ENCODE measurements at regions not wholly inside any gene's neighbourhood (a gene's known extent, or its start where the extent isn't known, plus 50 kb on each side); places are given as distances from the start of the nearest gene placed in this dataset.

DNA sequence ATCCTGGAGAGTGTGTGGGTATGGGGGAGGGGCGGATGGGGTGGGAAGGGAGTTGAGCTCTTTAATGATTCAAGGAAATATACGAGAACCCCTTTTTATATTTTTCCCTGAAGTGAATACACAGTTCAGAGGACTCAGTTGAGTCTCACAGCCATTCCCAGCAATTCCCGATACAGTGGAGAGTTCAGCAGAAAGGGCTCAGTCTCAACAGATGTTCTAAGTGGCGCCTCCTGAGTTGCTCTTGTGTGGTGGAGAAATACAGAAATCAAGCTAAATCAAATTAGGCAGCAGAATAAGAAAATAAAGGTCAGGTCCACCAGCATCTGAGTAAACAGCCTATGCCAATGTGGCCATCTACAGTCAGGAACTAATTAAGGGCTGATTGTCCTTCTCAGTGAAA lies 372.1 kb downstream of the NR2F2 start:
- no peak overlapping the region for H3K4me3 ChIP-seq (ENCODE audit: low read length)
- H3K36me3 ChIP-seq (ENCODE audit: insufficient read depth, low read length), result no peaks in the 10 kb centered on the region
- H3K27ac ChIP-seq (ENCODE audit: low read depth, low read length), result peak overlapping the region; percentile 22; the same call in 1 of the 2 replicates
- H3K27me3 ChIP-seq (ENCODE audit: insufficient read depth, low read length), result peaks cover 12% of the 10 kb centered on the region
- no peak overlapping the region for H3K9ac ChIP-seq (ENCODE audit: low read depth, low read length)
- H3K4me1 ChIP-seq (ENCODE audit: insufficient read depth, low read length), result peaks cover 73% of the 10 kb centered on the region
- 66% methylated on average over 3 of the region's 4 CpGs for WGBS
- no peaks in the 10 kb centered on the region for H3K9me3 ChIP-seq (ENCODE audit: insufficient read depth, low read depth, low read length)

DNA sequence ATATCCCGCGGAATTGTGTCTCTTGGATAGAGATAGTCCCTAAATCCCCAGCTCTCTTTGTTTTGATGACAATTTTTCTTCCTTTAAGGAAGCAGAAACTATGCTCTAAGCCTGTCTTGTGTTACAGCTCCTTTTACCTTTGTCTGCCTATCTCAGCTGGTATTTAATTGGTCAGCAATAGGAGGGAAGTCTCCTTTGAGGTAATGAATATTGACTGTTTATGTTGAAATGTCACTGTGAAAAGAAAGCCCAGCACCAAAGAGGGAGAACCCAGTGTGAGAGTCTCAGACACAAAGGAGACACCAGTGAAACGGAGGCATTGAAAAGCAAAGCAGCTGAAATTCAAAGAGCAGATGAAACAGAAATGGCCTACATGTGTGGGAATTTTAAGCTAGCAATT lies 372.6 kb downstream of the NR2F2 start:
- Histone ChIP-seq H3K36me3 (ENCODE audit: insufficient read depth, low read length) (no peaks in the 10 kb centered on the region), H3K4me3 (ENCODE audit: low read length) (no peak overlapping the region), H3K9ac (ENCODE audit: low read depth, low read length) (no peak overlapping the region), H3K4me1 (ENCODE audit: insufficient read depth, low read length) (peaks cover 78% of the 10 kb centered on the region), H3K27ac (ENCODE audit: low read depth, low read length) (peak overlapping the region; percentile 40; the same call in 1 of the 2 replicates), H3K9me3 (ENCODE audit: insufficient read depth, low read depth, low read length) (no peaks in the 10 kb centered on the region), H3K27me3 (ENCODE audit: insufficient read depth, low read length) (peaks cover 12% of the 10 kb centered on the region)
- WGBS, result 15% methylated on average over 3 of the region's 3 CpGs

DNA sequence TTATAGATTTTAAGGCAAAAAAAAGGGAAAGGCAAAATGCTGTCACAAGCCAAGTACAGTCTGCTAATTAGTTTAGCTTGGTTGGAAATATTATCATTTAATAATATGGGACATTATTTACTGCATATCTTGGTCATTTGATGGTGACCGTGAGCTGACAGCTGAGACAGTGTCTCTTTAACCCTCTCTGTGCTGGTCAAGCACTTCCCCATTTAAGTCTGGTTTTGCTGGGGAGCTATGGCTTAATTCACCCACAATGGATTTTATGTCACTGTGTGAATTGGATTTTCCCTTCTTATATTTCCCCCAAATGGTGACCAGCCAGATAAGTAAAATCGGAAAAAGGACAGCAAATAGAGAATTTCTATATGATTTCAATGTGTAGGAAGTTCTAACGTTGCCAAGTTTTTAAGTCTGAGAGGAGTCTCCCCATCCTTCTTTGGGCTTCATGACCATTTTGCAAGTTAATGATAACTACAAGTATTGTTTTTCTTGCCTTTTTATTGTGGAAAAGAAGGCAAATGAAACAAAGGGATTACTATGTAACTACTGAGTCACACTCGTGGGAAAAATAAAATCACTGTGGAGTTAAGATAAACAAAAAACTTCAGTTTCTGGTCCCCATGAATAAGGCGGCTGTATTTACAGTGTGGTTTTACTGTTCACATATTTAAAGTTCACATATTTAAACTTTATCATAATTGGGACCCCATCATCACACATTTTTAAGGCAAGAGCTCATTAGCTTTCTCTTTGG lies 373.5 kb downstream of the NR2F2 start:
- 53% methylated on average over 5 of the region's 5 CpGs for WGBS
- Histone ChIP-seq H3K27me3 (ENCODE audit: insufficient read depth, low read length) (peaks cover 12% of the 10 kb centered on the region), H3K9ac (ENCODE audit: low read depth, low read length) (no peak overlapping the region), H3K27ac (ENCODE audit: low read depth, low read length) (peak overlapping the region; percentile 40; the same call in 1 of the 2 replicates), H3K9me3 (ENCODE audit: insufficient read depth, low read depth, low read length) (no peaks in the 10 kb centered on the region), H3K36me3 (ENCODE audit: insufficient read depth, low read length) (no peaks in the 10 kb centered on the region), H3K4me1 (ENCODE audit: insufficient read depth, low read length) (peaks cover 74% of the 10 kb centered on the region), H3K4me3 (ENCODE audit: low read length) (peak overlapping the region; percentile 9; the same call in 1 of the 2 replicates)

DNA sequence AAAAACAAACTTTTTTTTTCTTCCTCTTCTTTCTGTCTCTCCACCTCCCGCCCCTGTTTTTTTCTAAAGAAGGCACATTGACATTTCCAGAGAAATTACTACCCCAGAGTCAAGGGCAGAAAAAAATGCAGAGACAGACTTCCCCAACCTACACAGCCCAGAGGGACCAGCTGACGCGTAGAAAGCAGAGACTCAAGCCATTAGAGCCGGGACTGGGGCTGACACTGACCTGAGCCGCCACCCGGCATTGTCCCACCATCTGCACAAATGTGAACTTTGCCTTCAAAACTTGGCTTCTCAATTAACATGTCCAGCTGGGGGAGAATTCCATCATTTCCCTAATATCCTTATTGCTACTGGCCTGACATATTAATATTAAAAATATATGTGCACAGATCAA lies 385.6 kb downstream of the NR2F2 start:
- Histone ChIP-seq H3K4me3 (ENCODE audit: low read length) (no peak overlapping the region), H3K27me3 (ENCODE audit: insufficient read depth, low read length) (no peaks in the 10 kb centered on the region), H3K36me3 (ENCODE audit: insufficient read depth, low read length) (no peaks in the 10 kb centered on the region), H3K4me1 (ENCODE audit: insufficient read depth, low read length) (no peaks in the 10 kb centered on the region), H3K27ac (ENCODE audit: low read depth, low read length) (no peak overlapping the region), H3K9me3 (ENCODE audit: insufficient read depth, low read depth, low read length) (no peaks in the 10 kb centered on the region), H3K9ac (ENCODE audit: low read depth, low read length) (no peak overlapping the region)
- WGBS, result 95% methylated on average over 6 of the region's 6 CpGs

DNA sequence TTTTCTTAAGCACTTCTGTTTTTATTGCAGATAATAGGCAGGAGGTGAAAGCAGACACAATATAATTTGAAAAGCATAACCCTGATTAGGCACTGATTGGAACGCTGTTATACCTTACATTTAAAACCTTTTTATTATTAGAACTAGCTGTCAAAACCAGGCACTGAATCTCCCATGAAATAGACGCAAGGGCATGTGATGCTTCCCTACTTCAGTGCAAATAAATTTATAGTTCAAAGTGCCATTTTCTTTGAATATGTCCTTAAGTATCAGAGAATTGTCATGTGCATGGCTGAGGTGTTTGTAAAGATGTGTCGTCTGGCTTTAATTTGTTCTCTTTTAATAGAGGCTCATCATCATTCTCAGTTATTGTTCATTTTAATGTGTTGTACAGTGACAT lies 386.0 kb downstream of the NR2F2 start:
- Histone ChIP-seq H3K4me3 (ENCODE audit: low read length) (no peak overlapping the region), H3K36me3 (ENCODE audit: insufficient read depth, low read length) (no peaks in the 10 kb centered on the region), H3K9ac (ENCODE audit: low read depth, low read length) (no peak overlapping the region), H3K27ac (ENCODE audit: low read depth, low read length) (no peak overlapping the region), H3K27me3 (ENCODE audit: insufficient read depth, low read length) (no peaks in the 10 kb centered on the region), H3K4me1 (ENCODE audit: insufficient read depth, low read length) (no peaks in the 10 kb centered on the region), H3K9me3 (ENCODE audit: insufficient read depth, low read depth, low read length) (no peaks in the 10 kb centered on the region)
- 98% methylated on average over 3 of the region's 3 CpGs for WGBS

DNA sequence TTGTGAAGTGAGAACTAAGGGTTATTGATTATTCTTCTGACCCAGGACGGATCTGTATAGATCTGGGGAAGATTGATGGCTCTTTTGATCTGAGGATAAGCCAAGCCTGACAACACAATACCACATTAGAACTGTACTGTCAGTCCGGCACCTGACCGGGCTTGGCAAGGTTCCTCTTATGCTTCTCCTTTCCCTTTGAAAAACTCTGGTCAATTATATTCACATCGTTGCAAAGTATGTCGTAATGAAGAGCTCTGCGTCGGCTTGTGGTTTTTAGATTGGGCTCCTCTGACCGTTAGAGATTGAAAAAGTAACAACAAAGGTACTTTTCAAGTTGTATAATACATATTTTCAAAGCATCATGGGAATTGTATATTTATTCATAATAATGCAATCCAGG lies 389.8 kb downstream of the NR2F2 start:
- WGBS, result 87% methylated on average over 8 of the region's 8 CpGs
- H3K9me3 ChIP-seq (ENCODE audit: insufficient read depth, low read depth, low read length), result no peaks in the 10 kb centered on the region
- H3K27ac ChIP-seq (ENCODE audit: low read depth, low read length), result no peak overlapping the region
- no peak overlapping the region for H3K9ac ChIP-seq (ENCODE audit: low read depth, low read length)
- no peaks in the 10 kb centered on the region for H3K27me3 ChIP-seq (ENCODE audit: insufficient read depth, low read length)
- no peak overlapping the region for H3K4me3 ChIP-seq (ENCODE audit: low read length)
- no peaks in the 10 kb centered on the region for H3K36me3 ChIP-seq (ENCODE audit: insufficient read depth, low read length)
- H3K4me1 ChIP-seq (ENCODE audit: insufficient read depth, low read length), result no peaks in the 10 kb centered on the region

DNA sequence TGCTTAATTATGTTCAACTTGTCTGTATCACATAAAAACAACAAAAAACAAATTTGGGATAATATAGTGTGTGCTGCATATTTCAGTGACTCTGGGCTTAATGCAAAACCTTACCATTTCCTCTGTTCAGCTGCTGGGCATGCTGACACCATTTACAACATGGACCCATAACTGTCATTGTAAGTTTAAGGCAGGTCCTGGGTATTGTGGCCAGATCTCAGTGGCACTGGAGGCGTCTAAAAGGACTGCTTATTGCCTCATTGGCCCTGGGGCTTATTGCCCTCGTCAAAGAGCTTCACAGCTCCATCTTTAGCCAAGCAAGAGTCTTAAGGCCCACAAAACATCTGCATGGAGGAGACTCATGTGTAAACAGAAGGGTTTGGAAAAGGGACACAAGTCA lies 390.2 kb downstream of the NR2F2 start:
- Histone ChIP-seq H3K4me1 (ENCODE audit: insufficient read depth, low read length) (no peaks in the 10 kb centered on the region), H3K27ac (ENCODE audit: low read depth, low read length) (no peak overlapping the region), H3K27me3 (ENCODE audit: insufficient read depth, low read length) (no peaks in the 10 kb centered on the region), H3K9me3 (ENCODE audit: insufficient read depth, low read depth, low read length) (no peaks in the 10 kb centered on the region), H3K9ac (ENCODE audit: low read depth, low read length) (no peak overlapping the region), H3K36me3 (ENCODE audit: insufficient read depth, low read length) (no peaks in the 10 kb centered on the region), H3K4me3 (ENCODE audit: low read length) (no peak overlapping the region)
- WGBS, result 88% methylated on average over 2 of the region's 2 CpGs

DNA sequence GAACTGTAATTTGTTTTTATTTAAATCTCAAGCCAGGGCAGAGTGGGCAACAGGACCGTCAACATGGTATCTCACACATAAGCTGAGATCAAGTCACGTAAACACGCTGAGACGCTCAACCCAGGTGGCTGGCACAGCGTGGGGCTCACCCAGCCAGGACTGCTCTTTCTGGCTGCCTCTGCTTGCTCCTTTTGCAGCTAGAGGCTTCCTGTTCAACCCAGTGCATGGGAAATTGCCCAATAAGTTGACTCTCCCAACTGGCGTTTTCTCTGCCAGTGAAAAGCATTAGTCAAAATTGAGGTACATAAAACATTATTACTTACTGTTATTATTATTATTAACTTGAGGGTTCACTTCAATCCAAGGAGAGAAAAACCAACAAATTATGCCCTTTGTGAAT lies 398.1 kb downstream of the NR2F2 start:
- Histone ChIP-seq H3K36me3 (ENCODE audit: insufficient read depth, low read length) (no peaks in the 10 kb centered on the region), H3K9me3 (ENCODE audit: insufficient read depth, low read depth, low read length) (no peaks in the 10 kb centered on the region), H3K9ac (ENCODE audit: low read depth, low read length) (no peak overlapping the region), H3K27me3 (ENCODE audit: insufficient read depth, low read length) (no peaks in the 10 kb centered on the region), H3K4me1 (ENCODE audit: insufficient read depth, low read length) (no peaks in the 10 kb centered on the region), H3K27ac (ENCODE audit: low read depth, low read length) (no peak overlapping the region), H3K4me3 (ENCODE audit: low read length) (no peak overlapping the region)
- 90% methylated on average over 5 of the region's 6 CpGs for WGBS

DNA sequence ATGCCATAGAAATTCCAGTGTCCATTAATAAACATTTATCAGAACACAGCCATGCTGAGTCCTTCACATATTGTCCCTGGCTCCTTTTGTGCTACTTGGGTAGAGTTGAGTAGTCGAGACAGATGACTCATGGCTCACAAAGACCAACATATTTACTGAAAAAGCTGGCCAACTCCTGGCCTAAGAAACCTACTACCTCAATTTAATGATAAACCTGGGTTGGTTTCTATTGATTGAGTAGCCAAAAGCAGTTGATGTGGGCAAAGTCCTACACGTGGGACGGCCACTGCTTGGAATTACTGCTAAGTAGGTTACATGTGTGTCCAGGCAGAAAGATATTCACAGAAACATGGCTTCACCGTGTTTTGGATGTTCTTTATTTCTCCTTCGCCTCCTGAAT lies 402.2 kb downstream of the NR2F2 start:
- 98% methylated on average over 5 of the region's 5 CpGs for WGBS
- no peak overlapping the region for H3K27ac ChIP-seq (ENCODE audit: low read depth, low read length)

DNA sequence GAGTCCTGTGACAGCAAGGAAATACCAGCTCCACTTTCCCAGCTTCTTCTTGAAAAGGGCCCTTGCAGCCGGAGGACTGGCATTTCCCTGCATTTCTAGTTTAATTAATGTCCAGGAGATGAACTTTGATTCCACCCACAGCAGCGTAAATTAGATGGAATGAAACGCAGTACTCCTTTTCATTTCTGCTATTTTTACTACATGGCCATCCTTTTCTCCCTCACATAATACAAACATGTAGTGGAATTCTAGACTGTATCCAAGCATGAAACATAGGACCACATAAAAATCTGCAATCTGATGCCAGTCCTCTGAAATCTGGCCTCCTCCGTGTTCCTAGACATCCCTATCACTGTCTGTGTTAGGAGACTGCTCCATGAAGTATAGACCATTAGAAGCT lies 403.2 kb downstream of the NR2F2 start:
- no peak overlapping the region for H3K4me3 ChIP-seq (ENCODE audit: low read length)
- WGBS, result over 99% methylated on average over 4 of the region's 4 CpGs
- no peaks in the 10 kb centered on the region for H3K36me3 ChIP-seq (ENCODE audit: insufficient read depth, low read length)
- H3K9me3 ChIP-seq (ENCODE audit: insufficient read depth, low read depth, low read length), result no peaks in the 10 kb centered on the region
- no peak overlapping the region for H3K27ac ChIP-seq (ENCODE audit: low read depth, low read length)
- H3K27me3 ChIP-seq (ENCODE audit: insufficient read depth, low read length), result no peaks in the 10 kb centered on the region
- no peak overlapping the region for H3K9ac ChIP-seq (ENCODE audit: low read depth, low read length)
- peaks cover 6% of the 10 kb centered on the region for H3K4me1 ChIP-seq (ENCODE audit: insufficient read depth, low read length)

More for the DNA sequence above, 402.2 kb downstream of the NR2F2 start:
- Histone ChIP-seq H3K36me3 (ENCODE audit: insufficient read depth, low read length) (no peaks in the 10 kb centered on the region), H3K9me3 (ENCODE audit: insufficient read depth, low read depth, low read length) (no peaks in the 10 kb centered on the region), H3K27me3 (ENCODE audit: insufficient read depth, low read length) (no peaks in the 10 kb centered on the region), H3K4me1 (ENCODE audit: insufficient read depth, low read length) (peaks cover 6% of the 10 kb centered on the region), H3K4me3 (ENCODE audit: low read length) (no peak overlapping the region), H3K9ac (ENCODE audit: low read depth, low read length) (no peak overlapping the region)

DNA sequence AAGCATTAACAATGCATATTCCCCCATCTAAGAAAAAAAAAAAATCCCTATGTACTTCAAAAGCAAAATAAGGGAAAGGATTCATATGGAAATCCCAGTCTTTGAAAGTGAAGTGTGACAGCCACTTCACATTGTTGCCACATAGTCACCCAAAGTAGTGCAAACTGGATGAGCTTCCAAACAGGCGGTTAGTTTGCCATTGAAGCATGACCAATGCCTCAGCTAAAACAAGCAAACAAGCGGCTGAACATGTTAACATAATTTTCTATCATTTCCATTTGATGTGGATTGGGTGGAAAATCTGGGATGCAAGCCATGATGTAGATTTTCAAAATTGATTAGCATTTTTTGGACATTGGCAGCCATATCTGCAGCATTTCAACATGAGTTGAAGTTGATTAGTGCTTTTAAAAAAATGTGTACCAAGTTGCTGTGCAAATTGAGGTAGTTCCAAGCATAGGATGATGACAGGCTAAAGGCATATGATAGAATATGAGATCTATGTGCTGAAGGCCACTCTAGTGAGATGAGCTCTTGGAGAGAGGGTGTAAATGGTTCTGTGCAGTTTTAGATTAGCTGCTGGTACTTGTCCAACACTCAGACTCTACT lies 405.2 kb downstream of the NR2F2 start:
- no peaks in the 10 kb centered on the region for H3K27me3 ChIP-seq (ENCODE audit: insufficient read depth, low read length)
- no peak overlapping the region for H3K27ac ChIP-seq (ENCODE audit: low read depth, low read length)
- no peak overlapping the region for H3K4me3 ChIP-seq (ENCODE audit: low read length)
- no peak overlapping the region for H3K9ac ChIP-seq (ENCODE audit: low read depth, low read length)
- H3K36me3 ChIP-seq (ENCODE audit: insufficient read depth, low read length), result no peaks in the 10 kb centered on the region
- 87% methylated on average over 1 of the region's 2 CpGs for WGBS
- peaks cover 6% of the 10 kb centered on the region for H3K4me1 ChIP-seq (ENCODE audit: insufficient read depth, low read length)
- no peaks in the 10 kb centered on the region for H3K9me3 ChIP-seq (ENCODE audit: insufficient read depth, low read depth, low read length)

Measured in HUES64 (cell line).